ENCODE measurements at regions not wholly inside any gene's neighbourhood (a gene's known extent, or its start where the extent isn't known, plus 50 kb on each side); places are given as distances from the start of the nearest gene placed in this dataset.

DNA sequence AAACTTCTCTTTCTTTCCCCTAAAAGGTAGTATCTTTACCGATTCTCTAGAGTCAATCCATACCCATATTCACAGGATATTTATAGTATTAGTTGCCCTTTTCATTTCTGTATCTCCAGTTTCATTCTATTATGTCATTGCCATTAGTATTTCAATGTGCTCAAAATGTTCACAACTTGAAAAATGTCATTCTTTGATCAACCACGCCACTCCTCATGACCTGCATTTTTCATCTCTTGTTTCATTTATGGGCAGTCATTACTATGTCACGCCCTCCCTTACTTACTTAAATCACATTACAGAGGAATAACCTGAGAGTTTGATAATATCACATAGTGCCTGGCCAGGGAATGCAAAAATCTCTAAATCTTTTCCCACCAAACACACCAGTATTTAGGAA lies 427.3 kb upstream of the GJE1 start:
- TF ChIP-seq, protein P1, sequence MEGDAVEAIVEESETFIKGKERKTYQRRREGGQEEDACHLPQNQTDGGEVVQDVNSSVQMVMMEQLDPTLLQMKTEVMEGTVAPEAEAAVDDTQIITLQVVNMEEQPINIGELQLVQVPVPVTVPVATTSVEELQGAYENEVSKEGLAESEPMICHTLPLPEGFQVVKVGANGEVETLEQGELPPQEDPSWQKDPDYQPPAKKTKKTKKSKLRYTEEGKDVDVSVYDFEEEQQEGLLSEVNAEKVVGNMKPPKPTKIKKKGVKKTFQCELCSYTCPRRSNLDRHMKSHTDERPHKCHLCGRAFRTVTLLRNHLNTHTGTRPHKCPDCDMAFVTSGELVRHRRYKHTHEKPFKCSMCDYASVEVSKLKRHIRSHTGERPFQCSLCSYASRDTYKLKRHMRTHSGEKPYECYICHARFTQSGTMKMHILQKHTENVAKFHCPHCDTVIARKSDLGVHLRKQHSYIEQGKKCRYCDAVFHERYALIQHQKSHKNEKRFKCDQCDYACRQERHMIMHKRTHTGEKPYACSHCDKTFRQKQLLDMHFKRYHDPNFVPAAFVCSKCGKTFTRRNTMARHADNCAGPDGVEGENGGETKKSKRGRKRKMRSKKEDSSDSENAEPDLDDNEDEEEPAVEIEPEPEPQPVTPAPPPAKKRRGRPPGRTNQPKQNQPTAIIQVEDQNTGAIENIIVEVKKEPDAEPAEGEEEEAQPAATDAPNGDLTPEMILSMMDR (IDR thresholded peaks at IDR 0.05; ENCODE audit: low read depth, low read length) = no peak
- TF ChIP-seq MYC (IDR thresholded peaks at IDR 0.05; ENCODE audit: low read depth, low read length) = no peak
- TF ChIP-seq, protein P2, sequence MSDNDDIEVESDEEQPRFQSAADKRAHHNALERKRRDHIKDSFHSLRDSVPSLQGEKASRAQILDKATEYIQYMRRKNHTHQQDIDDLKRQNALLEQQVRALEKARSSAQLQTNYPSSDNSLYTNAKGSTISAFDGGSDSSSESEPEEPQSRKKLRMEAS (IDR thresholded peaks at IDR 0.05; ENCODE audit: low read depth, low read length) = no peak
